Keratinocyte (primary cell): ENCODE measurements at regions not wholly inside any gene's neighbourhood (a gene's known extent, or its start where the extent isn't known, plus 50 kb on each side); places are given as distances from the start of the nearest gene placed in this dataset.

Experiments used
- DNase-seq: peaks from one replicate; pipeline ENCODE4 v3.0.0-alpha.2; 2011; ENCODE audit warnings: low read depth, missing footprints, low spot score
- FAIRE-seq: peaks from 2 replicates; lab custom pipeline; 2011; peaks lifted over from hg19 to GRCh38; lab: Jason Lieb, UNC
- H2AFZ ChIP-seq: 2 replicates; pipeline ENCODE4 v1.6.0; 2012; ENCODE audit warnings: low read length, control low read depth, inconsistent platforms; ENCODE audit not compliant: control insufficient read depth
- H3K27ac ChIP-seq: 2 replicates; pipeline ENCODE4 v1.5.1; 2011; ENCODE audit warnings: low read length; ENCODE audit not compliant: control insufficient read depth, insufficient read depth
- H3K27me3 ChIP-seq: 3 replicates; pipeline ENCODE4 v1.6.0; 2011; ENCODE audit warnings: low read length; ENCODE audit not compliant: control insufficient read depth, insufficient read depth; ENCODE audit errors: extremely low read depth
- H3K36me3 ChIP-seq, 2 experiments: 2 replicates in 1 of 2; 3 replicates in 1 of 2; pipeline ENCODE4 v1.5.1; 2011; ENCODE audit warnings: low read length in 2 of 2, mild to moderate bottlenecking in 1 of 2; ENCODE audit not compliant: control insufficient read depth in 2 of 2, insufficient read depth in 2 of 2; ENCODE audit errors: extremely low read depth in 1 of 2
- H3K4me1 ChIP-seq: 3 replicates; pipeline ENCODE4 v1.5.1; 2011; ENCODE audit warnings: low read length; ENCODE audit not compliant: control insufficient read depth, insufficient read depth; ENCODE audit errors: extremely low read depth
- H3K4me2 ChIP-seq: 3 replicates; pipeline ENCODE4 v1.6.0; 2011; ENCODE audit warnings: low read depth, low read length; ENCODE audit not compliant: control insufficient read depth, insufficient read depth; ENCODE audit errors: extremely low read depth
- H3K4me3 ChIP-seq, 3 experiments: fragments of 200-600 bp in 1 of 3; sonication (generic) in 1 of 3; 2 replicates in 2 of 3; 3 replicates in 1 of 3; pipeline ENCODE4 v1.5.1; 2011 to 2016; ENCODE audit warnings: low read length in 3 of 3, mild to moderate bottlenecking in 3 of 3, control low read depth in 2 of 3, inconsistent platforms in 1 of 3, low read depth in 1 of 3, mixed read lengths in 1 of 3, mixed run types in 1 of 3, moderate library complexity in 1 of 3; ENCODE audit not compliant: control insufficient read depth in 2 of 3, insufficient read depth in 2 of 3; ENCODE audit errors: extremely low read depth in 1 of 3
- H3K79me2 ChIP-seq: 2 replicates; pipeline ENCODE4 v1.6.0; 2012; ENCODE audit warnings: low read length; ENCODE audit not compliant: control insufficient read depth, insufficient read depth
- H3K9ac ChIP-seq: 3 replicates; pipeline ENCODE4 v1.6.0; 2011; ENCODE audit warnings: low read length; ENCODE audit not compliant: control insufficient read depth, insufficient read depth; ENCODE audit errors: extremely low read depth
- H3K9me1 ChIP-seq: 3 replicates; pipeline ENCODE4 v1.6.0; 2011; ENCODE audit warnings: low read length; ENCODE audit not compliant: control insufficient read depth, insufficient read depth; ENCODE audit errors: extremely low read depth
- H3K9me3 ChIP-seq: 2 replicates; pipeline ENCODE4 v1.5.1; 2012; ENCODE audit warnings: low read depth, low read length; ENCODE audit not compliant: control insufficient read depth
- H4K20me1 ChIP-seq: 3 replicates; pipeline ENCODE4 v1.6.0; 2011; ENCODE audit warnings: low read length; ENCODE audit not compliant: control insufficient read depth, insufficient read depth; ENCODE audit errors: extremely low read depth
- EZH2 ChIP-seq: IDR thresholded peaks from one replicate; pipeline ENCODE4 v1.6.1; 2012; ENCODE audit warnings: inconsistent platforms, mild to moderate bottlenecking, low read length, moderate library complexity
- dilution Hi-C: fragments of 300-500 bp; cut with MboI; formaldehyde crosslinking; loops from one replicate; pipeline ENCODE4 v1.7.0; 2020; ENCODE audit warnings: low sequenced_read_pairs; ENCODE audit not compliant: extremely low pct_ligation_motif_present
- TF ChIP-seq, protein P1 (sequence below), 3 experiments: IDR thresholded peaks in 1 of 3; conservative IDR thresholded peaks in 1 of 3; optimal IDR thresholded peaks in 1 of 3; 2 replicates in 2 of 3; 3 replicates in 1 of 3; pipeline versions ENCODE3 to v1.5.1; 2011; ENCODE audit warnings: low read length in 3 of 3, mild to moderate bottlenecking in 3 of 3, moderate library complexity in 2 of 3, control low read depth in 1 of 3, inconsistent platforms in 1 of 3; ENCODE audit not compliant: insufficient read depth in 2 of 3; ENCODE audit errors: extremely low read depth in 1 of 3

DNA sequence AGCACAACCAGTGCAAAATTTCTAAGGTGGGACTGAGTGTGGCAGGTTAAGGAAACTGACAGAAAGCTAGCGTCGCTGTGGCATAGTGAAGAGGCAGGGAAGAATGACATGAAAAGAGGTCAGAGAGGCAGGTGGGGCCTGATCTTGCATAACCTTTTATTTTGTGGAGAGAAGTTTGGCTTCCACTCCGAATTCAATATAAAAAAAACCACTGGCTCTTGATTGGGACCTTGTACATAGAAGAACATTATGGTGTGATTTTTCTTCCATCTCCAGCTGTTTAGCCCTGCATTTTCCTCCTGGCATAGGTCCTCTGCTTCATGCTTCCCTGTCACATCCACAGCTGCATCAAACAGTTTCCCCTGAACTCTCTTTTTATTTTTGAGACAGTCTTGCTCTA is 170.5 kb upstream of the MEOX2 start:
- Histone ChIP-seq H3K79me2 (no peaks in the 10 kb centered on the region), H2AFZ (no peak overlapping the region), H3K4me2 (no peak overlapping the region), H3K36me3 (no peaks in the 10 kb centered on the region), H3K9me1 (no peaks in the 10 kb centered on the region), H3K27me3 (no peaks in the 10 kb centered on the region), H3K27ac (no peak overlapping the region), H3K9ac (no peak overlapping the region), H3K4me1 (no peaks in the 10 kb centered on the region), H3K4me3 (no peak overlapping the region), H3K9me3 (no peaks in the 10 kb centered on the region), H4K20me1 (no peaks in the 10 kb centered on the region)
- dilution Hi-C loops, result no loop called here
- DNase-seq (no peak), FAIRE-seq (no peak)
- no peak for TF ChIP-seq EZH2
- TF ChIP-seq, protein P1, sequence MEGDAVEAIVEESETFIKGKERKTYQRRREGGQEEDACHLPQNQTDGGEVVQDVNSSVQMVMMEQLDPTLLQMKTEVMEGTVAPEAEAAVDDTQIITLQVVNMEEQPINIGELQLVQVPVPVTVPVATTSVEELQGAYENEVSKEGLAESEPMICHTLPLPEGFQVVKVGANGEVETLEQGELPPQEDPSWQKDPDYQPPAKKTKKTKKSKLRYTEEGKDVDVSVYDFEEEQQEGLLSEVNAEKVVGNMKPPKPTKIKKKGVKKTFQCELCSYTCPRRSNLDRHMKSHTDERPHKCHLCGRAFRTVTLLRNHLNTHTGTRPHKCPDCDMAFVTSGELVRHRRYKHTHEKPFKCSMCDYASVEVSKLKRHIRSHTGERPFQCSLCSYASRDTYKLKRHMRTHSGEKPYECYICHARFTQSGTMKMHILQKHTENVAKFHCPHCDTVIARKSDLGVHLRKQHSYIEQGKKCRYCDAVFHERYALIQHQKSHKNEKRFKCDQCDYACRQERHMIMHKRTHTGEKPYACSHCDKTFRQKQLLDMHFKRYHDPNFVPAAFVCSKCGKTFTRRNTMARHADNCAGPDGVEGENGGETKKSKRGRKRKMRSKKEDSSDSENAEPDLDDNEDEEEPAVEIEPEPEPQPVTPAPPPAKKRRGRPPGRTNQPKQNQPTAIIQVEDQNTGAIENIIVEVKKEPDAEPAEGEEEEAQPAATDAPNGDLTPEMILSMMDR (optimal IDR thresholded peaks at IDR 0.05 in 1 of 3, IDR thresholded peaks at IDR 0.05 in 1 of 3, conservative IDR thresholded peaks at IDR 0.05 in 1 of 3; ENCODE audit: extremely low read depth in 1 of 3, insufficient read depth in 2 of 3, low read length in 3 of 3), result no peak

DNA sequence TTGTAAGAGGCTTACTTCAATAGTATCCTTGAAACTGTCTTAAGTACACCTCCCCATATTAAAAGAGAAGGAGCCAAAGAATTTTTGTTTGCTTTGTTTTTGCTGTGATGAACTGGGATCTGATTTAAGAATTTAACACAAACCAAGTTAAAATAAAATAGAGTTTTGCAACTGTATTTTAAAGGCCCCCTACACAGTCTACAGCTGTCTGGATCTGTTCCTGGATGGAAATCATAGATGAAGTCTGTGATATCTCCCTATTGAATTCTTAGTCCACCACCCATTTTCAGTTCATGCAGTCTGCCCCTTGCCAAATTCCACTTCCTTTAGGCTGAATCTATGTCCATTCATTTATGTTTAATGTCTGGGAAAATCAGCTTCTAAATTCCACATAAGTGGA is 169.8 kb upstream of the MEOX2 start:
- TF ChIP-seq, protein P1 (optimal IDR thresholded peaks at IDR 0.05 in 1 of 3, IDR thresholded peaks at IDR 0.05 in 1 of 3, conservative IDR thresholded peaks at IDR 0.05 in 1 of 3; ENCODE audit: extremely low read depth in 1 of 3, insufficient read depth in 2 of 3, low read length in 3 of 3), result no peak
- TF ChIP-seq EZH2, result no peak
- Histone ChIP-seq H3K27ac (no peak overlapping the region), H3K36me3 (no peaks in the 10 kb centered on the region), H3K9me1 (no peaks in the 10 kb centered on the region), H4K20me1 (no peaks in the 10 kb centered on the region), H3K79me2 (no peaks in the 10 kb centered on the region), H3K4me2 (no peak overlapping the region), H3K9me3 (no peaks in the 10 kb centered on the region), H3K4me1 (no peaks in the 10 kb centered on the region), H2AFZ (no peak overlapping the region), H3K27me3 (no peaks in the 10 kb centered on the region), H3K9ac (no peak overlapping the region), H3K4me3 (no peak overlapping the region)
- FAIRE-seq, result no peak
- dilution Hi-C loops, result no loop called here
- DNase-seq, result no peak
